ENCODE measurements at regions not wholly inside any gene's neighbourhood (a gene's known extent, or its start where the extent isn't known, plus 50 kb on each side); places are given as distances from the start of the nearest gene placed in this dataset.
A peak's percentile ranks its signal among the peaks of the same experiment; 100 is the strongest.

DNA sequence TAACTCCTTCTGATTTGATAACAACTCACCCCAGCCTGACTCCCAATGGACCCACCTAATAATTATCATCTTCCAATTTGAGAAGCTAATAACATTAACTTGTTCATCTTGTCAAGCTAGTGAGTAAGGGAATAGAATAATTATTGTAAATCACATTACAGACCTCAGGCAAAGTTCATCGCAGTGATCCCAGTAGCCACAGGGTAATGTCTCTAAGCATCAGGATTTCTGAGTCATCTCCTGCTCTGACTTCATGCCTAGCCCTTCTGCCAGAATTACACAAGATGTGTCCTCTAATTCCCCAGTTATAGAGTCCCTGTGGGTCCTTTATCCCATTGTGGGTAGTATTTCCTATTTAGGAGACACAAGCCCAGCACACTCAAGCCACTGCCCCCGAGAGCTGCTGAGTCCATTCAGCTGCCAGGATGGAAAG is 365.7 kb downstream of the DEPDC1B start:
- H3K9ac ChIP-seq (ENCODE audit: control insufficient read depth, insufficient read depth, low read length): no peak overlapping the region
- no peak overlapping the region for H3K4me2 ChIP-seq (ENCODE audit: control insufficient read depth, insufficient read depth)
- H3K4me3 ChIP-seq: no peak overlapping the region
- ChIA-PET POLR2A (no interaction called here), RAD21 (ENCODE audit: unreplicated experiment) (no interaction called here), SMC1A (ENCODE audit: uncharacterized antibody, unreplicated experiment) (no interaction called here), CTCF (no interaction called here)
- H3K27me3 ChIP-seq (replicated peaks in 1 of 2; ENCODE audit: control insufficient read depth in 2 of 2, insufficient read depth in 2 of 2, low read length in 1 of 2): no peaks in the 10 kb centered on the region
- H3K36me3 ChIP-seq (ENCODE audit: control insufficient read depth in 2 of 2, insufficient read depth in 2 of 2, low read length in 1 of 2): no peaks in the 10 kb centered on the region
- H3K79me2 ChIP-seq (ENCODE audit: control insufficient read depth, insufficient read depth, low read length): no peaks in the 10 kb centered on the region
- WGBS (ENCODE audit: insufficient coverage, insufficient replicate concordance, low lambda C conversion rate, missing lambda C conversion rate): 92% methylated on average over 2 of the region's 2 CpGs
- TF ChIP-seq PBX3 (IDR thresholded peaks at IDR 0.05; ENCODE audit: insufficient replicate concordance, low read depth, low read length) (no peak), SMARCA5 (IDR thresholded peaks at IDR 0.05) (no peak), RB1 (IDR thresholded peaks at IDR 0.05; ENCODE audit: borderline replicate concordance) (no peak), POU2F2 (IDR thresholded peaks at IDR 0.05; ENCODE audit: borderline replicate concordance, low read depth, low read length) (no peak)
- no peak for DNase-seq (ENCODE audit: low read depth, low spot score)
- FAIRE-seq: no peak
- intact Hi-C loops (cut with micrococcal nuclease; ENCODE audit: unreplicated experiment) (no loop called here), in situ Hi-C loops (cut with MboI) (no loop called here)
- ATAC-seq: no peak
- no peak overlapping the region for H3K27ac ChIP-seq (ENCODE audit: control insufficient read depth, insufficient read depth)
- H2AFZ ChIP-seq (ENCODE audit: control insufficient read depth, low read depth, low read length): no peak overlapping the region
- H3K4me1 ChIP-seq (ENCODE audit: control insufficient read depth, insufficient read depth, low read length): peaks cover 3% of the 10 kb centered on the region; the same call in 1 of the 2 replicates
- no peaks in the 10 kb centered on the region for H4K20me1 ChIP-seq (ENCODE audit: control insufficient read depth, insufficient read depth)
- no TSS peak for BruUV-seq (replicated peaks)
- H3K9me3 ChIP-seq (replicated peaks; ENCODE audit: control insufficient read depth, insufficient read depth, low read length): no peaks in the 10 kb centered on the region; the same call in 2 of the 3 replicates

- BruUV-seq (replicated peaks): no TSS peak
- no peaks in the 10 kb centered on the region for H3K27me3 ChIP-seq (replicated peaks in 1 of 2; ENCODE audit: control insufficient read depth in 2 of 2, insufficient read depth in 2 of 2, low read length in 1 of 2)
- in situ Hi-C loops (cut with MboI) (no loop called here), intact Hi-C loops (cut with micrococcal nuclease; ENCODE audit: unreplicated experiment) (no loop called here)
- H3K27ac ChIP-seq (ENCODE audit: control insufficient read depth, insufficient read depth): no peak overlapping the region
- TF ChIP-seq JUND (IDR thresholded peaks at IDR 0.05; ENCODE audit: low read depth, low read length) (no peak), CBFB (IDR thresholded peaks at IDR 0.05; ENCODE audit: low read depth) (no peak), NFIC (IDR thresholded peaks at IDR 0.05; ENCODE audit: low read depth, low read length) (peak; percentile 4; the same call in 1 of the 2 replicates), BCL11A (IDR thresholded peaks at IDR 0.05; ENCODE audit: low read depth, low read length) (no peak), ATF7 (IDR thresholded peaks at IDR 0.05; ENCODE audit: low read depth) (no peak), RFX5 (IDR thresholded peaks at IDR 0.05; ENCODE audit: low read depth, low read length) (no peak), MTA2 (IDR thresholded peaks at IDR 0.05; ENCODE audit: low read depth) (no peak), NR2F1 (conservative IDR thresholded peaks at IDR 0.05) (no peak)
- no peaks in the 10 kb centered on the region; the same call in 2 of the 3 replicates for H3K9me3 ChIP-seq (replicated peaks; ENCODE audit: control insufficient read depth, insufficient read depth, low read length)
- no peaks in the 10 kb centered on the region for H3K79me2 ChIP-seq (ENCODE audit: control insufficient read depth, insufficient read depth, low read length)
- H3K4me1 ChIP-seq (ENCODE audit: control insufficient read depth, insufficient read depth, low read length): peaks cover 3% of the 10 kb centered on the region; the same call in 1 of the 2 replicates
- H3K9ac ChIP-seq (ENCODE audit: control insufficient read depth, insufficient read depth, low read length): no peak overlapping the region
- ChIA-PET RAD21 (ENCODE audit: unreplicated experiment) (interaction anchor here (1.4 kb wide), 1 partner anchor 209 kb away, joined by 3 read pairs; no protein-coding TSS in a partner anchor), POLR2A (interaction anchor here (0.7 kb wide), 1 partner anchor 9 kb away, joined by 3 read pairs; no protein-coding TSS in a partner anchor), SMC1A (ENCODE audit: uncharacterized antibody, unreplicated experiment) (interaction anchor here (0.7 to 1.5 kb wide), 3 partner anchors 10 to 151 kb away, joined by 3 to 4 read pairs (median 3); no protein-coding TSS in a partner anchor), CTCF (no interaction called here)
- no peak for DNase-seq (ENCODE audit: low read depth, low spot score)
- FAIRE-seq: no peak
- H4K20me1 ChIP-seq (ENCODE audit: control insufficient read depth, insufficient read depth): no peaks in the 10 kb centered on the region
- no peak for ATAC-seq
- no peak overlapping the region for H2AFZ ChIP-seq (ENCODE audit: control insufficient read depth, low read depth, low read length)
- 45% methylated on average over 6 of the region's 6 CpGs for WGBS (ENCODE audit: insufficient coverage, insufficient replicate concordance, low lambda C conversion rate, missing lambda C conversion rate)
- no peaks in the 10 kb centered on the region for H3K36me3 ChIP-seq (ENCODE audit: control insufficient read depth in 2 of 2, insufficient read depth in 2 of 2, low read length in 1 of 2)
- no peak overlapping the region for H3K4me3 ChIP-seq
- H3K4me2 ChIP-seq (ENCODE audit: control insufficient read depth, insufficient read depth): no peak overlapping the region
Measured at GRCh38 chr5:60333005-60333571, 366.9 kb downstream of the DEPDC1B start.
